Calu3 (cell line): ENCODE measurements at regions not wholly inside any gene's neighbourhood (a gene's known extent, or its start where the extent isn't known, plus 50 kb on each side); places are given as distances from the start of the nearest gene placed in this dataset.

Experiments used
- BruUV-seq: library from RNA; stranded (reverse); fragments of 400-500 nt; replicated peaks from 2 replicates; lab custom pipeline; 2021; lab: Mats Ljungman, UMichigan
- CTCF ChIA-PET: fragments of 300-600 bp; sonication (Branson Sonifier 250); formaldehyde crosslinking; loops from one replicate; lab custom pipeline; 2022; ENCODE audit warnings: antibody characterized with exemption; lab: Charles Lee
- DNase-seq: peaks from one replicate; pipeline ENCODE4 v3.0.0; 2022
- H3K27ac Mint-ChIP-seq: one replicate; pipeline ENCODE4 v1.8.0; 2022; ENCODE audit warnings: mixed read lengths; ENCODE audit not compliant: unreplicated experiment
- H3K27me3 Mint-ChIP-seq: one replicate; pipeline ENCODE4 v1.8.0; 2022; ENCODE audit warnings: mixed read lengths; ENCODE audit not compliant: unreplicated experiment
- H3K36me3 Mint-ChIP-seq: one replicate; pipeline ENCODE4 v1.8.0; 2022; ENCODE audit warnings: mild to moderate bottlenecking, moderate library complexity, mixed read lengths; ENCODE audit not compliant: insufficient read depth, unreplicated experiment
- H3K4me1 Mint-ChIP-seq: one replicate; pipeline ENCODE4 v1.8.0; 2022; ENCODE audit warnings: mild to moderate bottlenecking, low read depth, mixed read lengths; ENCODE audit not compliant: unreplicated experiment
- H3K4me3 Mint-ChIP-seq: one replicate; pipeline ENCODE4 v1.8.0; 2022; ENCODE audit warnings: mild to moderate bottlenecking, low read depth, moderate library complexity, mixed read lengths; ENCODE audit not compliant: unreplicated experiment
- H3K9me3 Mint-ChIP-seq: one replicate; pipeline ENCODE4 v1.8.0; 2022; ENCODE audit warnings: low read depth, mixed read lengths; ENCODE audit not compliant: unreplicated experiment
- intact Hi-C: fragments of 100-400 bp; cut with micrococcal nuclease; formaldehyde crosslinking; loops from one replicate; pipeline ENCODE4 v1.10.0; 2022; ENCODE audit not compliant: unreplicated experiment
- TF ChIP-seq, protein P1 (sequence below): fragments of 200-600 bp; IDR thresholded peaks from one replicate; pipeline ENCODE4 v1.8.0; 2022; ENCODE audit warnings: antibody characterized with exemption; ENCODE audit not compliant: unreplicated experiment

DNA sequence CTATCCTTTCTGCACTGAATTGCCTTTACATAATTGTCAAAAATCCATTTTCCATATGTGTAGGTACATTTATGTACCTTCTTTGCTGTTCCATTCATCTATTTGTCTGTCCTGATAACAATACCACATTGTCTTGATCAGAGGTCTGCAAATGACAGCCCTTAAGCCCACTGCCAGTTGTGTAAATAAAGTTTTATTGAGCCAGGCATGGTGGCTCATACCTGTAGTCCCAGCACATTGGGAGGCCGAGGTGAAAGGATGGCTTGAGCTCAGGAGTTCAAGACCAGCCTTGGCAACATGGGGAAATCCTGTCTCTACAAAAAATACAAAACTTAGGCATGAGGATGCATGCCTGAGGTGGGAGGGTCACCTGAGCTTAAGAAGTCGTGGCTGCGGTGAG lies 121.0 kb downstream of the TFCP2L1 start:
- TF ChIP-seq, protein P1, sequence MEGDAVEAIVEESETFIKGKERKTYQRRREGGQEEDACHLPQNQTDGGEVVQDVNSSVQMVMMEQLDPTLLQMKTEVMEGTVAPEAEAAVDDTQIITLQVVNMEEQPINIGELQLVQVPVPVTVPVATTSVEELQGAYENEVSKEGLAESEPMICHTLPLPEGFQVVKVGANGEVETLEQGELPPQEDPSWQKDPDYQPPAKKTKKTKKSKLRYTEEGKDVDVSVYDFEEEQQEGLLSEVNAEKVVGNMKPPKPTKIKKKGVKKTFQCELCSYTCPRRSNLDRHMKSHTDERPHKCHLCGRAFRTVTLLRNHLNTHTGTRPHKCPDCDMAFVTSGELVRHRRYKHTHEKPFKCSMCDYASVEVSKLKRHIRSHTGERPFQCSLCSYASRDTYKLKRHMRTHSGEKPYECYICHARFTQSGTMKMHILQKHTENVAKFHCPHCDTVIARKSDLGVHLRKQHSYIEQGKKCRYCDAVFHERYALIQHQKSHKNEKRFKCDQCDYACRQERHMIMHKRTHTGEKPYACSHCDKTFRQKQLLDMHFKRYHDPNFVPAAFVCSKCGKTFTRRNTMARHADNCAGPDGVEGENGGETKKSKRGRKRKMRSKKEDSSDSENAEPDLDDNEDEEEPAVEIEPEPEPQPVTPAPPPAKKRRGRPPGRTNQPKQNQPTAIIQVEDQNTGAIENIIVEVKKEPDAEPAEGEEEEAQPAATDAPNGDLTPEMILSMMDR: no peak
- intact Hi-C loops: no loop called here
- H3K27me3 Mint-ChIP-seq: no peaks in the 10 kb centered on the region
- H3K9me3 Mint-ChIP-seq: no peaks in the 10 kb centered on the region
- no peak overlapping the region for H3K27ac Mint-ChIP-seq
- H3K36me3 Mint-ChIP-seq: no peaks in the 10 kb centered on the region
- DNase-seq: no peak
- CTCF ChIA-PET: no interaction called here
- no TSS peak for BruUV-seq
- no peaks in the 10 kb centered on the region for H3K4me1 Mint-ChIP-seq
- H3K4me3 Mint-ChIP-seq: no peak overlapping the region

DNA sequence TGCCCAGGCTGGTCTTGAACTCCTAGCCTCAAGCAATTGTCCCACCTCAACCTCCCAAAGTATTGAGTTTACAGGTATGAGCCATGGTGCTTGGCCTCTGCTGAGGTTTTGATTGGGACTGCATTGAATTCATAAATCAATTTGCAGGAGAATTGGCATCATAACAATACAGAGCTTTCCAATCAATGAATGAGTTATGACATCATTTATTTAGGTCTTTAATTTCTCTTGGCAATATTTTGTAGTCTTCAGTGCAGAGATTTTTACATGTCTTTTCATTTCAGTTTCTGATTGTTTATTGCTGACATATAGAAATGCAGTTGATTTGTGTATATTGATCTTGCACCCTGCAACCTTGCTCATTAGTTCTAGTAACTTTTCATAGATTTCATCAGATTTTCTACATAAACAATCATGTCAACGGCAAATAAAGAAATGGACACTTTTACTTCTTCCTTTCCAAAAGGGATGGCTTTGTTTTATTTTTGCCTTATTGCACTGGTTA lies 119.9 kb downstream of the TFCP2L1 start:
- CTCF ChIA-PET: no interaction called here
- Mint-ChIP-seq H3K4me1 (no peaks in the 10 kb centered on the region), H3K27me3 (no peaks in the 10 kb centered on the region), H3K4me3 (no peak overlapping the region), H3K27ac (no peak overlapping the region), H3K36me3 (no peaks in the 10 kb centered on the region), H3K9me3 (peaks cover 2% of the 10 kb centered on the region)
- DNase-seq: no peak
- TF ChIP-seq, protein P1: no peak
- BruUV-seq: no TSS peak
- intact Hi-C loops: no loop called here
